Right ventricle myocardium superior (tissue), 1 donor: ENCODE measurements at regions not wholly inside any gene's neighbourhood (a gene's known extent, or its start where the extent isn't known, plus 50 kb on each side); places are given as distances from the start of the nearest gene placed in this dataset.

Source experiments
- ATAC-seq: fragments of 200-7000 bp; cut with Tn5 transposase; one replicate; pipeline ENCODE4 v1.9.1; 2020; ENCODE audit warnings: mild to moderate bottlenecking; ENCODE audit not compliant: poor library complexity
- DNase-seq: peaks from one replicate; pipeline ENCODE4 v3.0.0-alpha.2; 2020
- intact Hi-C: fragments of 100-400 bp; cut with DNase I; formaldehyde crosslinking; loops from one replicate; pipeline ENCODE4 v1.11.2; 2022
- donor health status: DM: no; HTN: yes; CAD: no; lungs with severe emphysema.

- ATAC-seq (no peak), DNase-seq (no peak)
- intact Hi-C loops, result no loop called here
Measured at GRCh38 chr15:94066811-94067210, 164.6 kb upstream of the MCTP2 start.

GRCh38 chr15:94066046-94066445 is 165.3 kb upstream of the MCTP2 start:
- ATAC-seq (no peak), DNase-seq (no peak)
- intact Hi-C loops, result no loop called here

GRCh38 chr15:94064676-94065313 is 166.6 kb upstream of the MCTP2 start:
- ATAC-seq (no peak), DNase-seq (no peak)
- intact Hi-C loops, result no loop called here

DNA sequence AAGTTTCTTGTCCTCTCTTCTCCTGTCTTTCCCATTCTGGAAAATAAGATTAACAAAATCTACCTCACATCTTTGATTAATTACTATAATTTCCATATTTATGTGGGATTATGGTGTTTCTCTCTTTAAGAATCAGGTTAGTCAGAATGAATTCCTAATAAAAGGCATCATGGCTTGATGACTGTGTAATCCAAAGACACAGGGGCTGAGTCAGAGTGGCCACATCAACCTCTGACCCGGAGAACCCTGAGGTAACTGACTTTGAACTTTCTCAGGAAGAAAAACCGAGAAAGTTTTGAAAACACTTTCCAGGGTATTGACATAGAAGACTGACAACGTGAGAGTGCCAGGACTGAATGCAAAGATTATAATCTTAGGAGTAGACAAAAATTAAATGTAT is 170.3 kb upstream of the MCTP2 start:
- no peak for ATAC-seq
- no peak for DNase-seq
- intact Hi-C loops, result no loop called here

DNA sequence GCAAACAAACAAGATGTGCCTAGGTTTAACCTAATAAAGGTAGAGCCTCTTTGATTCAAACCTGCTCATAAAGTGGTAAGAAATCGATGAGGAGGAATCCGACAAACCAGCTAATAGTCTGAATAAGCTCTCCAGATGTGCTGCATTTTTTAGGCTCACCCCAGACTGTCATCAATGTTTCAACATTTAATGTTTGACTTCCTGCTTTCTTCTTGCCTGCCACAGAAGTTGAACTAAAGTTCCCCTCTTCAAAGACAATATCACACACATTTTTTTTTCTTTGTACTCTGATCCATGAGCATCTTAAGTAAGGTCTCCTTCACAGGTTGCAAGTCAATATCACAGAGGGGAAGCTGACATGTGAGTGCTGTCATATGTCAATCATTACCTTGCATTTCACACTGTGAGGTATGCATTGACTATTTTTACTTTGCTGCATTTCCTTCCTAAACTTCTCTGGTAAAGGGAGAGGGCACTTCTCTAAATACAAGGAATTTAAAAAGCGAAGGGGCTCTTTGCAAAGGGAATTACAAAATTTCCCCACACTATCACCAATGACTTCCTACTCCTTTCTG is 172.3 kb upstream of the MCTP2 start:
- intact Hi-C loops, result no loop called here
- DNase-seq (no peak), ATAC-seq (no peak)

DNA sequence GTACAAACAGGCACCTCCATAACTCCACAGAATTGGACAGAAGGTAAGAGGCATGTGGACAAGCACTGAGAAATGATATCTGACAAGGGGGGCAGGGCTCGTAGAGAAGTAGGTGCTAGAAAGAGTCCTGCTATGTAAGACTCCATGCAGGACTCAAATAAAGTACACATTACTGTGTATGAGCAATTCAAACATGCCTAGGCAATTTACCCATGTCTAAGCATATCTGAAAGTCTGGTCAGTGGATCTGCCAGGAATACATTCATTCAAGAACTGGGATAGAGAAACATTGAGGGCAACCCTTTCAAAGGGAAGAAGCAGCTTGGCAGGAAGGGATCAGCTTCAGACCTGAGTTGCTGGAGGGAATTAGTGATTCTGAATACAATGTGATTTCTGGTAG is 174.1 kb upstream of the MCTP2 start:
- DNase-seq (no peak), ATAC-seq (no peak)
- intact Hi-C loops, result no loop called here

DNA sequence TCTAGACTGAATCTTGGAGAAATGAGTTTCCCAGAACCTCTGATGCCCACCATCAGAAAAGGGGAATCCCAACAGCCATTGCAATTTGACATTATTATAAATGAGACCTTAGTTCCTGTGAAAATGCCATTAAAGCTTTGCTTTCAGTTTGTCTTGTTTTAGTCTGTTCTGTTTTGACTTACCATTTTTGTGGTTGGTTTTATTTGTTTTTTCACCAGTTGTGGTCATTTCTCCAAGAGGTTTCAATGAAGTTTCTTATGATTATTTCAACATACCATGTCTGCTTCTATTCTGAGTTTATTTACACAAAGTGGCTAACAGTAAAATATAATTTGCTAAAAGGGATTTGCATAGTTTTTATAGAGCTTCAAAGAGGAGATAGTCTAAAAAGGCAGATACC is 175.0 kb upstream of the MCTP2 start:
- DNase-seq (no peak), ATAC-seq (no peak)
- intact Hi-C loops, result no loop called here

DNA sequence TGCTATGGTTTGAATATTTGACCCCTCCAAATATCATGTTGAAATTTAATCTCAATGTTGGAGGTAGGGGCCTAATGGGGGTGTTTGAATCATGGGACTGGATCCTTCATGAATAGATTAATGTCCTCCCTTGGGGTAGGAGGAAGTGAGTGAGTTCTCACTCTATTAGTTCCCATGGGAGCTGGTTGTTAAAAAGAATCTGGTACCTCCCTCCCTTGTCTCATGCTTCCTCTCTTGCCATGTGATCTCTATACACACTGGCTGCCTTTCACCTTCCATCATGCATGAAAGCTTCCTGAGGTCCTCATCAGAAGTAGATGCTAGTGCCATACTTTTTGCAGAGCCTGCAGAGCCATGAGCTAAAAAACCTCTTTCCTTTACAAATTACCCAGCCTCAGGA is 177.7 kb upstream of the MCTP2 start:
- intact Hi-C loops, result no loop called here
- DNase-seq (no peak), ATAC-seq (no peak)

DNA sequence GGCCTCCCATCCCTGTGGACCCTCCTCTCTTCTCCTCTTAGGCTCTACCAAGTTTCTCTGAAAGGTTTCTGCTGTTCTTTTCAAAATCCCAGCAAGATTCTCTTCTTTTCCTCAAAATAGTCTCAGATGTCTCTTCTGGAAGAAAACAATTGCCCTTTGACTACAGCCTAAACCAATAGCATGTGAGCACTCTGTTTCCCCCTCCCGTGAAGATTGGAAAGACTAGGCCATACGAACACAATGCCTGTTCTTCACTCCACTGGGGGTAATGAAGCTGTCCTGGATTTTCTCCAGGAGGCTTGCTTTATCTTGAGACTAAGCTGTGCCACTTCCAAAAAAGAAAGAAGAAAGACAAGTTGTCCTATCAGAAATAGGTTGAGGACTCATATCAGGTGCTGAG is 178.7 kb upstream of the MCTP2 start:
- intact Hi-C loops, result no loop called here
- DNase-seq (no peak), ATAC-seq (no peak)

- intact Hi-C loops, result no loop called here
- no peak for DNase-seq
- ATAC-seq, result no peak
Measured at GRCh38 chr15:94047566-94047965, 183.8 kb upstream of the MCTP2 start.

GRCh38 chr15:94042180-94042928 is 189.0 kb upstream of the MCTP2 start:
- DNase-seq (no peak), ATAC-seq (no peak)
- intact Hi-C loops, result no loop called here

DNA sequence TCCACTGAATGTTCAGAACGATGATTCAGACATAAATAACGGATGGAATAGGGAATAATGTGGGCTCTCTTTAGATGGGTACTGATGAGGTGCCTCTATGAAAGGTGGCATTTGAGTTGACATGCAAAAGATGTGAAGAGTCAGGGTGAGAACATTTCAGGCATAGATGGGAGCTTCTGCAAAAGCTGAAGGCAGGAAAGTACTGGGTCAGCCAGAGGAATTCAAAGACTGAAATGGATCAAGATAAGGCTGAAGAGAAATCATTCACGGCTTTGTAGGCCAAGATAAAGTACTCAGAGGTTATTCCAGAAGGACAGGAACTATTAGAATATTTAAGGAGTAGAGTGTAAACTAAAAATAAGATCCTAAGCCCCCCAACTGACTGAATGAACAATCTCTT is 189.6 kb upstream of the MCTP2 start:
- ATAC-seq, result no peak
- intact Hi-C loops, result no loop called here

DNA sequence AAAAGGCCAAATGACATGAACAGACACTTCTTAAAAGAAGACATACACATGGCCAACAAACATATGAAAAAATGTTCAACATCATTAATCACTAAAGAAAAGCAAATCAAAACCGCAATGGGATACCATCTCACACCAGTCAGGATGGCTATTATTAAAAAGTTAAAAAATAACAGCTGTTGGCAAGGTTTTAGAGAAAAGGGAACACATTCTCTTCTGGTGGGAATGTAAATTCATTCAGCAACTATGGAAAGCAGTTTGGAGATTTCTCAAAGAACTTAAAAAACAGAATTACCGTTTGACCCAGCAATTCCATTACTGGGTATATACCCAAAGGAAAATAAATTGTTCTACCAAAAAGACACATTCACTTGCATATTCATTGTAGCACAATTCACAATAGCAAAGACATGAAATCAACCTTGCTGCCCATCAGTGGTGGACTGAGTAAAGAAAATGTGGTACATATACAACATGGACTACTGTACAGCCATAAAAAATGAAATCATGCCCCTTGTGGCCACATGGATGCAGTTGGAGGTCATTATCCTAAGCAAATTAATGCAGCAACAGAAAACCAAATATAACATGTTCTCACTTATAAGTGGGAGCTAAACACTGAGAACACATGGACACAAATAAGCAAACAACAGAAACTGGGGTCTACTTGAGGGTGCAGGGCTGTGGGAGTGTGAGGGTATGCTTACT is 190.7 kb upstream of the MCTP2 start:
- no peak for ATAC-seq
- intact Hi-C loops, result no loop called here
- DNase-seq, result no peak

More for the DNA sequence above, 189.6 kb upstream of the MCTP2 start:
- DNase-seq, result no peak

GRCh38 chr15:94036156-94036555 is 195.2 kb upstream of the MCTP2 start:
- DNase-seq (no peak), ATAC-seq (no peak)
- intact Hi-C loops, result no loop called here

DNA sequence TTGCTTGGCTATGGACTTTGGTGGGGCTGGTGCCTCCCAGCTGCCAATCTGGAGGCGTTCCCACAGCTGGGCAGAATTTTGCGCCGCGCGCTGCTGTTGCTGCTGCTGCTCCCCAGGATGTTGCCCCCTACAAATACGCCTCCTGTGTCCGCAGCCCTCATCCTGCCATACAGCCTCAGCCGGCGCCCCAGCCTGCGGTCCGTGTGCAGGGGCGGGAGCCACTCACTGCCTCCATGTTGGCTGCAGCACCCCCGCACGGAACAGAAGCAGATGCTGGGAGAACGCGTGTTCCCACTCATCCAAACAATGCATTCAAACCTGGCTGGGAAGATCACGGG is 197.7 kb upstream of the MCTP2 start:
- no peak for ATAC-seq
- intact Hi-C loops, result no loop called here
- DNase-seq, result no peak

DNA sequence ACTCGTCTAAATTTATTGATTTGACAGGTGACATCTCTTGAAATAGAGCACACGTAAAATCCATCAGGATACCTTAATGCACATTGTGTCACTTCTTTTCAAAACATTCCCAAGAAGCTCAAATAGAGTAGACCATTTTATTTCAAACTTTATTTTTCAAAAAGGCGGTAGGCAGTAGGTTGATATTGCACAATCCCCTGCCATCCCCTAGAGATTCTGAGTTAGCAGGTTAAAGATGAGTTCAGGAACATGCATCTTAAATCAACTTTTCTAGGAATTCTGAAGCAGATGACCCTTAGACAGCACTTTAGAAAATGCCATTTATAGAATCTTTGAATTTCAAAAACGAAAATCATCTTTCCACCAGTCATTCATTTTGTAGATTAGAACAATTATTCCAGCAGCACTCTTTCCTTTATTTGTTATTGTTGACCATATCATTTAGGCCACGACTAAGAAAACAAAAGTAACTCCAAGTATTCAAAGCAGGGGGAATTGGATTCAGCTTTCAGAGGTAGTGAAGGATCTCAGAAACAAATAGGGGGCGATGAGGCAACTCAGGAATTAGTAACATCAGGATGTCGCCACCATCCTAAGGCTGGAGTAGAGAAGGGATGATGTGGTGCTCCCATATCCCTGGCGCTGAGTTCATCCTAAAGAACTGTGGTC is 198.2 kb upstream of the MCTP2 start:
- intact Hi-C loops, result no loop called here
- no peak for DNase-seq
- ATAC-seq, result no peak

DNA sequence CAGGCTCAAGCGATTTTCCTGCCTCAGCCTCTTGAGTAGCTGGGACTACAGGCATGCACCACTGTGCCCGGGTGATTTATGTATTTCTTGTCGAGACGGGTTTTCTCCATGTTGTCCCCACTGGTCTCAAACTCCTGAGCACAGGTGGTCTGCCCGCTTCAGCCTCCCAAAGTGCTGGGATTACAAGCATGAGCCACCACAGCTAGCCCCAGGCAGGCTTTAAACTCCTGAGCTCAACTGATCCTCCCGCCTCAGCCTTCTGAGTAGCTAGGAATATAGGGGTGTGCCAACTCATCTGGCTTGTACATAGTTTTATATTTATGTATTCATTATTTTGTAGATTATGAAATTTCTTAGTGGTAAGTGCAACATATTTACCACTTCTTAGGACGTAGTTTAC is 198.8 kb upstream of the MCTP2 start:
- intact Hi-C loops, result no loop called here
- no peak for ATAC-seq
- DNase-seq, result no peak

DNA sequence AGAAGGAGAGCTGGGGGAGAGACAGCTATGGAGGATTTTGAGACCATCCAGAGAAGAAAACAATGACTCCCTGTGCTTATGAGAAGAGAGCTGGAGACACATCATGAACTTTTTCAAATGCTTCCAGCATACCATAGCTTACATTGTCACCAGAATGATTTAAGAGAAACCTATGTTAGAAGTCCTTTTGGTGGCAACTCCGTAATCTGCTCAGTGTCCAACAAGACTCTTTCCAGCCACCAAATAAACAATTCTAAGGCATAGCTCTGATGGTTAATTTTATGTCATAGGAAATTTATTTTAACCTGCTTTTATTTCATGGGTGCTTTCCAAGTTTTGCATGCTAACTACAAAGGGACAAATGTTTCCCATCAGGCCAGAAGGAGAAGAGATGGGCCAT is 200.3 kb upstream of the MCTP2 start:
- intact Hi-C loops, result no loop called here
- no peak for DNase-seq
- ATAC-seq, result no peak

GRCh38 chr15:94029495-94029894 is 201.9 kb upstream of the MCTP2 start:
- ATAC-seq, result no peak
- intact Hi-C loops, result no loop called here

More at GRCh38 chr15:94029495-94029894, 201.9 kb upstream of the MCTP2 start:
- no peak for DNase-seq
